B cell (primary cell): ENCODE measurements at regions not wholly inside any gene's neighbourhood (a gene's known extent, or its start where the extent isn't known, plus 50 kb on each side); places are given as distances from the start of the nearest gene placed in this dataset.

Source experiments
- EZH2 ChIP-seq: IDR thresholded peaks from 2 replicates; pipeline ENCODE4 v1.6.1; 2012; ENCODE audit warnings: borderline replicate concordance, low read depth, mild to moderate bottlenecking, moderate library complexity, low read length; ENCODE audit not compliant: insufficient read depth, poor library complexity, severe bottlenecking
- TF ChIP-seq, protein P1 (sequence below): fragments of 200-600 bp; IDR thresholded peaks from one replicate; pipeline ENCODE4 v1.8.0; 2022; ENCODE audit warnings: antibody characterized with exemption, mild to moderate bottlenecking

- TF ChIP-seq EZH2, result no peak
- TF ChIP-seq, protein P1, sequence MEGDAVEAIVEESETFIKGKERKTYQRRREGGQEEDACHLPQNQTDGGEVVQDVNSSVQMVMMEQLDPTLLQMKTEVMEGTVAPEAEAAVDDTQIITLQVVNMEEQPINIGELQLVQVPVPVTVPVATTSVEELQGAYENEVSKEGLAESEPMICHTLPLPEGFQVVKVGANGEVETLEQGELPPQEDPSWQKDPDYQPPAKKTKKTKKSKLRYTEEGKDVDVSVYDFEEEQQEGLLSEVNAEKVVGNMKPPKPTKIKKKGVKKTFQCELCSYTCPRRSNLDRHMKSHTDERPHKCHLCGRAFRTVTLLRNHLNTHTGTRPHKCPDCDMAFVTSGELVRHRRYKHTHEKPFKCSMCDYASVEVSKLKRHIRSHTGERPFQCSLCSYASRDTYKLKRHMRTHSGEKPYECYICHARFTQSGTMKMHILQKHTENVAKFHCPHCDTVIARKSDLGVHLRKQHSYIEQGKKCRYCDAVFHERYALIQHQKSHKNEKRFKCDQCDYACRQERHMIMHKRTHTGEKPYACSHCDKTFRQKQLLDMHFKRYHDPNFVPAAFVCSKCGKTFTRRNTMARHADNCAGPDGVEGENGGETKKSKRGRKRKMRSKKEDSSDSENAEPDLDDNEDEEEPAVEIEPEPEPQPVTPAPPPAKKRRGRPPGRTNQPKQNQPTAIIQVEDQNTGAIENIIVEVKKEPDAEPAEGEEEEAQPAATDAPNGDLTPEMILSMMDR, result no peak
These were observed 182.1 kb upstream of the CITED2 start for GRCh38 chr6:139556532-139556931.
